Activated CD4-positive, alpha-beta T cell treated with anti-CD3 and anti-CD28 coated beads, Interleukin-2, Interleukin-6, amounts not matched to agents 100 ng/mL and 50 ng/mL, durations not matched to agents 16 hours and 8 hours (primary cell): ENCODE measurements at regions not wholly inside any gene's neighbourhood (a gene's known extent, or its start where the extent isn't known, plus 50 kb on each side); places are given as distances from the start of the nearest gene placed in this dataset.

ENCODE experiments used
- DNase-seq: peaks from one replicate; pipeline ENCODE4 v3.0.0-alpha.2; 2020

GRCh38 chr4:125828346-125828745 lies 513.6 kb downstream of the FAT4 start:
- DNase-seq: no peak

- DNase-seq: no peak
These were observed 517.4 kb downstream of the FAT4 start for GRCh38 chr4:125832161-125832560.

- no peak for DNase-seq
These were observed 521.9 kb downstream of the FAT4 start for GRCh38 chr4:125836597-125837195.

GRCh38 chr4:125837493-125838201 lies 522.9 kb downstream of the FAT4 start:
- no peak for DNase-seq

- DNase-seq: no peak
These were observed 523.4 kb downstream of the FAT4 start for GRCh38 chr4:125838202-125838601.

GRCh38 chr4:125838924-125839323 lies 524.2 kb downstream of the FAT4 start:
- no peak for DNase-seq

- DNase-seq: no peak
These were observed 529.2 kb downstream of the FAT4 start for GRCh38 chr4:125843947-125844346.

GRCh38 chr4:125847518-125847917 lies 532.8 kb downstream of the FAT4 start:
- no peak for DNase-seq

GRCh38 chr4:125849869-125850268 lies 535.1 kb downstream of the FAT4 start:
- no peak for DNase-seq

GRCh38 chr4:125891597-125892258 lies 577.0 kb downstream of the FAT4 start:
- DNase-seq: no peak

GRCh38 chr4:125904802-125905201 lies 590.0 kb downstream of the FAT4 start:
- DNase-seq: no peak

- no peak for DNase-seq
These were observed 596.3 kb downstream of the FAT4 start for GRCh38 chr4:125911058-125911457.

GRCh38 chr4:125911481-125911880 lies 596.7 kb downstream of the FAT4 start:
- DNase-seq: no peak

- DNase-seq: no peak
These were observed 602.8 kb downstream of the FAT4 start for GRCh38 chr4:125917559-125917958.

- DNase-seq: no peak
These were observed 613.9 kb downstream of the FAT4 start for GRCh38 chr4:125928652-125929051.

GRCh38 chr4:125938541-125938940 lies 623.8 kb downstream of the FAT4 start:
- no peak for DNase-seq

GRCh38 chr4:125940426-125940825 lies 625.7 kb downstream of the FAT4 start:
- DNase-seq: no peak

- no peak for DNase-seq
These were observed 630.2 kb downstream of the FAT4 start for GRCh38 chr4:125944966-125945365.

- no peak for DNase-seq
These were observed 633.3 kb downstream of the FAT4 start for GRCh38 chr4:125948021-125948420.

- no peak for DNase-seq
These were observed 636.6 kb downstream of the FAT4 start for GRCh38 chr4:125951261-125951887.

GRCh38 chr4:125952631-125953030 lies 637.9 kb downstream of the FAT4 start:
- no peak for DNase-seq

GRCh38 chr4:125956276-125956675 lies 641.5 kb downstream of the FAT4 start:
- no peak for DNase-seq

- no peak for DNase-seq
These were observed 643.8 kb downstream of the FAT4 start for GRCh38 chr4:125958519-125958918.

- DNase-seq: no peak
These were observed 646.9 kb downstream of the FAT4 start for GRCh38 chr4:125961626-125962025.
